Left renal pelvis (tissue), 4 donors: ENCODE measurements at regions not wholly inside any gene's neighbourhood (a gene's known extent, or its start where the extent isn't known, plus 50 kb on each side); places are given as distances from the start of the nearest gene placed in this dataset.
"Not testable (repeated sequence)": the region's sequence is repeated elsewhere in the genome, so short reads cannot be mapped to it uniquely, and the experiment has no call there.

Experiments used
- DNase-seq, 4 donors: peaks; one replicate each; pipeline ENCODE4 v3.0.0-alpha.2; 2013; ENCODE audit warnings: low read depth in 4 of 4, low spot score in 3 of 4

- DNase-seq, result no peak
These were observed 171.7 kb upstream of the HCCS start for GRCh38 chrX:10939424-10939823.

- DNase-seq, result no peak
These were observed 166.8 kb upstream of the HCCS start for GRCh38 chrX:10944136-10944885.

- DNase-seq, result no peak
These were observed 165.6 kb upstream of the HCCS start for GRCh38 chrX:10945498-10945897.

GRCh38 chrX:10949541-10949940 lies 161.6 kb upstream of the HCCS start:
- DNase-seq, result no peak

- DNase-seq, result no peak
These were observed 158.5 kb upstream of the HCCS start for GRCh38 chrX:10952619-10953018.

GRCh38 chrX:10965174-10965798 lies 145.8 kb upstream of the HCCS start:
- DNase-seq, result no peak

GRCh38 chrX:10966057-10966456 lies 145.1 kb upstream of the HCCS start:
- no peak for DNase-seq

- no peak for DNase-seq
These were observed 140.0 kb upstream of the HCCS start for GRCh38 chrX:10971176-10971575.

- DNase-seq, result no peak
These were observed 139.4 kb upstream of the HCCS start for GRCh38 chrX:10971759-10972158.

GRCh38 chrX:10972706-10973105 lies 138.4 kb upstream of the HCCS start:
- DNase-seq, result no peak

GRCh38 chrX:10974920-10975319 lies 136.2 kb upstream of the HCCS start:
- DNase-seq, result no peak

GRCh38 chrX:10979956-10980355 lies 131.2 kb upstream of the HCCS start:
- DNase-seq, result no peak

- no peak for DNase-seq
These were observed 129.6 kb upstream of the HCCS start for GRCh38 chrX:10981506-10981905.

- no peak for DNase-seq
These were observed 127.6 kb upstream of the HCCS start for GRCh38 chrX:10983526-10983925.

GRCh38 chrX:10984213-10984612 lies 126.9 kb upstream of the HCCS start:
- DNase-seq, result no peak

- DNase-seq, result no peak
These were observed 124.5 kb upstream of the HCCS start for GRCh38 chrX:10986616-10987015.

- no peak for DNase-seq
These were observed 122.5 kb upstream of the HCCS start for GRCh38 chrX:10988653-10989052.

- no peak for DNase-seq
These were observed 121.7 kb upstream of the HCCS start for GRCh38 chrX:10989386-10989785.

GRCh38 chrX:10990418-10990817 lies 120.7 kb upstream of the HCCS start:
- no peak for DNase-seq

- DNase-seq, result no peak
These were observed 120.2 kb upstream of the HCCS start for GRCh38 chrX:10990976-10991375.

- DNase-seq, result no peak
These were observed 119.0 kb upstream of the HCCS start for GRCh38 chrX:10992110-10992509.

- not testable (repeated sequence) for DNase-seq
These were observed 104.1 kb upstream of the HCCS start for GRCh38 chrX:11007076-11007475.

- no peak for DNase-seq
These were observed 100.7 kb upstream of the HCCS start for GRCh38 chrX:11010476-11010875.
